HEK293 (cell line): ENCODE measurements at regions not wholly inside any gene's neighbourhood (a gene's known extent, or its start where the extent isn't known, plus 50 kb on each side); places are given as distances from the start of the nearest gene placed in this dataset.
A peak's percentile ranks its signal among the peaks of the same experiment; 100 is the strongest.

Experiments used
- CTCF ChIA-PET: fragments of 350-600 bp; formaldehyde crosslinking; extraction: SDS; loops from one replicate; lab custom pipeline; 2021; ENCODE audit warnings: antibody characterized with exemption; lab: Yijun Ruan, JAX
- POLR2A ChIA-PET: fragments of 300-600 bp; formaldehyde crosslinking; extraction: SDS; loops from one replicate; lab custom pipeline; 2020; ENCODE audit warnings: antibody characterized with exemption, inconsistent platforms; lab: Yijun Ruan, JAX
- H3K27ac ChIP-seq: fragments of 200-500 bp; sonication (Bioruptor generic); 2 replicates; pipeline ENCODE4 v1.5.1; 2014; ENCODE audit warnings: low read depth, low read length, control low read depth, inconsistent platforms; ENCODE audit errors: extremely low read depth
- H3K36me3 ChIP-seq, 2 experiments: fragments of 200-500 bp in 1 of 2; sonication (Bioruptor generic) in 1 of 2; 1 replicate in 1 of 2; 2 replicates in 1 of 2; pipeline ENCODE4 v1.5.1; 2014 to 2017; ENCODE audit warnings: inconsistent platforms in 2 of 2, low read length in 2 of 2; ENCODE audit not compliant: control insufficient read depth in 2 of 2, insufficient read depth in 1 of 2
- H3K4me1 ChIP-seq: fragments of 200-500 bp; sonication (Bioruptor generic); 2 replicates; pipeline ENCODE4 v1.5.1; 2014; ENCODE audit warnings: mild to moderate bottlenecking, low read length, inconsistent platforms; ENCODE audit not compliant: control insufficient read depth, insufficient read depth
- H3K4me3 ChIP-seq: 2 replicates; pipeline ENCODE4 v1.5.1; 2011; ENCODE audit warnings: low read depth, mild to moderate bottlenecking, control low read depth, low read length, moderate library complexity
- H3K9me3 ChIP-seq: fragments of 200-500 bp; sonication (Bioruptor generic); 2 replicates; pipeline ENCODE4 v1.5.1; 2014; ENCODE audit warnings: low read depth, low read length, inconsistent platforms; ENCODE audit not compliant: control insufficient read depth, insufficient read depth
- BCL11A ChIP-seq: fragments of 450-650 bp; formaldehyde crosslinking; IDR thresholded peaks from 2 replicates; pipeline ENCODE4 v1.5.1; 2016; ENCODE audit warnings: low read depth, missing biosample characterization, missing genetic modification characterization
- MEIS1 ChIP-seq: sonication (generic); formaldehyde crosslinking; IDR thresholded peaks from 2 replicates; pipeline ENCODE4 v1.8.1; 2022; ENCODE audit warnings: missing genetic modification reagents, mild to moderate bottlenecking, borderline replicate concordance
- PRDM1 ChIP-seq: fragments of 450-650 bp; formaldehyde crosslinking; IDR thresholded peaks from 2 replicates; pipeline ENCODE4; 2016; ENCODE audit warnings: missing biosample characterization, missing genetic modification characterization
- REPIN1 ChIP-seq: fragments of 450-650 bp; formaldehyde crosslinking; IDR thresholded peaks from 2 replicates; pipeline ENCODE4 v1.5.1; 2017; ENCODE audit warnings: missing biosample characterization, missing genetic modification characterization, low read depth
- SALL2 ChIP-seq: fragments of 450-650 bp; formaldehyde crosslinking; IDR thresholded peaks from 2 replicates; pipeline ENCODE4 v1.5.0; 2017; ENCODE audit warnings: missing biosample characterization, mild to moderate bottlenecking, missing genetic modification characterization, borderline replicate concordance
- TRIM28 ChIP-seq: IDR thresholded peaks from 2 replicates; pipeline ENCODE4 v1.6.1; 2011; ENCODE audit warnings: low read length, control low read depth, borderline replicate concordance
- ZFHX2 ChIP-seq: fragments of 450-650 bp; formaldehyde crosslinking; conservative IDR thresholded peaks from 2 replicates; pipeline ENCODE4 v1.5.1; 2016; ENCODE audit warnings: missing biosample characterization, missing genetic modification characterization
- ZIC2 ChIP-seq: fragments of 450-650 bp; formaldehyde crosslinking; IDR thresholded peaks from 2 replicates; pipeline ENCODE4 v1.5.1; 2016; ENCODE audit warnings: missing biosample characterization, missing genetic modification characterization
- ZNF132 ChIP-seq: fragments of 450-650 bp; formaldehyde crosslinking; IDR thresholded peaks from 2 replicates; pipeline ENCODE4 v1.5.1; 2017; ENCODE audit warnings: missing biosample characterization, missing genetic modification characterization, borderline replicate concordance
- ZNF2 ChIP-seq: fragments of 450-650 bp; formaldehyde crosslinking; IDR thresholded peaks from 2 replicates; pipeline ENCODE4 v1.5.1; 2016; ENCODE audit warnings: missing biosample characterization, missing genetic modification characterization
- ZNF23 ChIP-seq: fragments of 450-650 bp; formaldehyde crosslinking; IDR thresholded peaks from 2 replicates; pipeline ENCODE4 v1.5.1; 2016; ENCODE audit warnings: missing biosample characterization, missing genetic modification characterization, borderline replicate concordance
- ZNF416 ChIP-seq: fragments of 450-650 bp; formaldehyde crosslinking; IDR thresholded peaks from 2 replicates; pipeline ENCODE4 v1.5.1; 2016; ENCODE audit warnings: missing biosample characterization, missing genetic modification characterization
- ZNF596 ChIP-seq: fragments of 450-650 bp; IDR thresholded peaks from 2 replicates; pipeline ENCODE4 v1.5.0; 2018; ENCODE audit warnings: missing biosample characterization, mild to moderate bottlenecking, missing genetic modification characterization, moderate library complexity
- ZNF654 ChIP-seq: fragments of 450-650 bp; formaldehyde crosslinking; IDR thresholded peaks from 2 replicates; pipeline ENCODE4 v1.5.1; 2016; ENCODE audit warnings: low read depth, missing biosample characterization, missing genetic modification characterization
- ZNF664 ChIP-seq: fragments of 450-650 bp; formaldehyde crosslinking; IDR thresholded peaks from 2 replicates; pipeline ENCODE4 v1.5.1; 2016; ENCODE audit warnings: missing biosample characterization, missing genetic modification characterization
- TF ChIP-seq, protein P1 (sequence below): fragments of 450-650 bp; formaldehyde crosslinking; IDR thresholded peaks from 2 replicates; pipeline ENCODE4 v1.5.1; 2016; ENCODE audit warnings: missing biosample characterization, missing genetic modification characterization, borderline replicate concordance
- TF ChIP-seq, protein P2 (sequence below): fragments of 450-650 bp; formaldehyde crosslinking; IDR thresholded peaks from 2 replicates; pipeline ENCODE4 v1.5.1; 2016; ENCODE audit warnings: missing biosample characterization, missing genetic modification characterization

DNA sequence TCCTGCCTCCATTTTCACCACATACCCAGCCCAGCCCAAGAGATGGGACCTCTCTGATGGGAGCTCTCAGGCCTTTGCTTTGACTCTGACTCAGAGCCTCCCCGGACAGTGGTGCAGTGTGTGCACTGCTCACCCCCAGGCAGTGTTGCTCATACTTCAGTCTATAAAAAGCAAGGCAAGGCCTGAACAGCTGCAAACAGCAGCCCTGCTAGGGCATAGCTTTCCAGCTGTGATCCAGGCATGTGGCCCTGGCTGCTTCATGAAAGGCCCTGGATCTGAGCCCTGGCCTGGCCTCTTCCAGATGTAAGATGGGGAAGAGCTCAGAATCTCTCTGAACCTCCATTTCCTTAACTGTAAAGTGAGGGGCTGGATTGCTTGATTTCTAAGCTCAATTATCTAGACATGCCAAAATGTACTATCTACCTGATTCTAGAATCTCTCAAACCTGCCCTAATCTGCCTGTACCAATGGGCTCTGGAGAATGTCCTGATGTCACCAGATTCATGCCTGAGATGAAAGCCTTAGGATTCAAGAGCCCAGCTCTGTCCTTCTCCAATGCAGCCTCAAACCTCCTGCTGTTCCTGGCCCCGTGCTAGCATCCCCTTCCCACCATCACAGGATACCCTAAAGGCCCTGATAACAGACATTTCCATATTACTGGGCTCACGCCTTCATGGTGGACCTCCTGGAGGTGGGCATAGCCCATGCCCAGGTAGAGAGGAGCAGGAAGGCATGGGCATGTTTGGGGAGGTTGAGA, 206.9 kb downstream of the ARL4C start:
- TF ChIP-seq ZNF416 (tag by site-specific recombination) = no peak
- peak; percentile 48; the same call in 1 of the 2 replicates for TF ChIP-seq ZIC2
- no peak overlapping the region for H3K27ac ChIP-seq
- no peak overlapping the region for H3K4me3 ChIP-seq
- H3K36me3 ChIP-seq = no peaks in the 10 kb centered on the region
- H3K9me3 ChIP-seq = no peaks in the 10 kb centered on the region
- POLR2A ChIA-PET = no interaction called here
- no peaks in the 10 kb centered on the region for H3K4me1 ChIP-seq
- CTCF ChIA-PET = interaction anchor here (0.6 to 4.2 kb wide), 12 partner anchors 13 to 1421 kb away, joined by 3 to 25 read pairs (median 6); partner anchors contain the start of gene ARL4C

DNA sequence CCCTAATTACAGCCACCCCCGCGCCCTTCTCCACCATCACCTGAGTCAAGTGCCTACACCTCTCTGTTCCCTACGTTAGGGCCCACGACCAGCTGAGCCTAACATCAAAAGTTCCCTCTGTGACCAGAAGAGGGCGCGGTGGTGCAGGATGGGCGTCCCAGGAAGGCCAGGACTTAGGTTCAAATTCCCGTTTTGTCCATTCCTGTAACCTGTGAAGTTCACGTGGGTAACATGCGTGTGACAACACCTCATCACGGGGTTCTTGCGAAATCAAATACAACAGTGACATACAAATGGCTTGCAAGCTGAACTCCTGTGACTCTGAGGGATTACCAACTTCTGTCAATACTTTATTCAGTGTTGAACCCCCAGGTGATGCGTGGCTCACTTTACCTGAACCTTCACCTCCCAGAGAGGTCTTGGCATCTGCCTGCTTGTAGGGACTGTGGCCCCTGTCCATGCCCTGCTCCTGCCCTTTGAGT, 207.9 kb downstream of the ARL4C start:
- POLR2A ChIA-PET = no interaction called here
- CTCF ChIA-PET = interaction anchor here (0.6 to 4.2 kb wide), 28 partner anchors 8 to 1130 kb away, joined by 3 to 25 read pairs (median 4); partner anchors contain the start of gene ARL4C
- H3K36me3 ChIP-seq = no peaks in the 10 kb centered on the region
- no peak overlapping the region for H3K27ac ChIP-seq
- TF ChIP-seq ZNF596 (tag by site-specific recombination) (no peak), ZNF23 (tag by site-specific recombination) (no peak), PRDM1 (tag by site-specific recombination) (no peak), TRIM28 (0 out of 2 replicates have a peak, but pooled peaks have one; percentile 16), BCL11A (tag by site-specific recombination) (no peak), ZNF2 (peak; percentile 75; the same call in 1 of the 2 replicates), SALL2 (tag by site-specific recombination) (no peak), ZNF132 (tag by site-specific recombination) (no peak), ZFHX2 (tag by site-specific recombination) (no peak), ZNF664 (tag by site-specific recombination) (no peak), ZNF654 (peak; percentile 49), MEIS1 (no peak), ZIC2 (no peak), REPIN1 (tag by site-specific recombination) (no peak)
- TF ChIP-seq, protein P1, sequence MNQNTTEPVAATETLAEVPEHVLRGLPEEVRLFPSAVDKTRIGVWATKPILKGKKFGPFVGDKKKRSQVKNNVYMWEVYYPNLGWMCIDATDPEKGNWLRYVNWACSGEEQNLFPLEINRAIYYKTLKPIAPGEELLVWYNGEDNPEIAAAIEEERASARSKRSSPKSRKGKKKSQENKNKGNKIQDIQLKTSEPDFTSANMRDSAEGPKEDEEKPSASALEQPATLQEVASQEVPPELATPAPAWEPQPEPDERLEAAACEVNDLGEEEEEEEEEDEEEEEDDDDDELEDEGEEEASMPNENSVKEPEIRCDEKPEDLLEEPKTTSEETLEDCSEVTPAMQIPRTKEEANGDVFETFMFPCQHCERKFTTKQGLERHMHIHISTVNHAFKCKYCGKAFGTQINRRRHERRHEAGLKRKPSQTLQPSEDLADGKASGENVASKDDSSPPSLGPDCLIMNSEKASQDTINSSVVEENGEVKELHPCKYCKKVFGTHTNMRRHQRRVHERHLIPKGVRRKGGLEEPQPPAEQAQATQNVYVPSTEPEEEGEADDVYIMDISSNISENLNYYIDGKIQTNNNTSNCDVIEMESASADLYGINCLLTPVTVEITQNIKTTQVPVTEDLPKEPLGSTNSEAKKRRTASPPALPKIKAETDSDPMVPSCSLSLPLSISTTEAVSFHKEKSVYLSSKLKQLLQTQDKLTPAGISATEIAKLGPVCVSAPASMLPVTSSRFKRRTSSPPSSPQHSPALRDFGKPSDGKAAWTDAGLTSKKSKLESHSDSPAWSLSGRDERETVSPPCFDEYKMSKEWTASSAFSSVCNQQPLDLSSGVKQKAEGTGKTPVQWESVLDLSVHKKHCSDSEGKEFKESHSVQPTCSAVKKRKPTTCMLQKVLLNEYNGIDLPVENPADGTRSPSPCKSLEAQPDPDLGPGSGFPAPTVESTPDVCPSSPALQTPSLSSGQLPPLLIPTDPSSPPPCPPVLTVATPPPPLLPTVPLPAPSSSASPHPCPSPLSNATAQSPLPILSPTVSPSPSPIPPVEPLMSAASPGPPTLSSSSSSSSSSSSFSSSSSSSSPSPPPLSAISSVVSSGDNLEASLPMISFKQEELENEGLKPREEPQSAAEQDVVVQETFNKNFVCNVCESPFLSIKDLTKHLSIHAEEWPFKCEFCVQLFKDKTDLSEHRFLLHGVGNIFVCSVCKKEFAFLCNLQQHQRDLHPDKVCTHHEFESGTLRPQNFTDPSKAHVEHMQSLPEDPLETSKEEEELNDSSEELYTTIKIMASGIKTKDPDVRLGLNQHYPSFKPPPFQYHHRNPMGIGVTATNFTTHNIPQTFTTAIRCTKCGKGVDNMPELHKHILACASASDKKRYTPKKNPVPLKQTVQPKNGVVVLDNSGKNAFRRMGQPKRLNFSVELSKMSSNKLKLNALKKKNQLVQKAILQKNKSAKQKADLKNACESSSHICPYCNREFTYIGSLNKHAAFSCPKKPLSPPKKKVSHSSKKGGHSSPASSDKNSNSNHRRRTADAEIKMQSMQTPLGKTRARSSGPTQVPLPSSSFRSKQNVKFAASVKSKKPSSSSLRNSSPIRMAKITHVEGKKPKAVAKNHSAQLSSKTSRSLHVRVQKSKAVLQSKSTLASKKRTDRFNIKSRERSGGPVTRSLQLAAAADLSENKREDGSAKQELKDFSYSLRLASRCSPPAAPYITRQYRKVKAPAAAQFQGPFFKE (tag by site-specific recombination) = no peak
- TF ChIP-seq, protein P2, sequence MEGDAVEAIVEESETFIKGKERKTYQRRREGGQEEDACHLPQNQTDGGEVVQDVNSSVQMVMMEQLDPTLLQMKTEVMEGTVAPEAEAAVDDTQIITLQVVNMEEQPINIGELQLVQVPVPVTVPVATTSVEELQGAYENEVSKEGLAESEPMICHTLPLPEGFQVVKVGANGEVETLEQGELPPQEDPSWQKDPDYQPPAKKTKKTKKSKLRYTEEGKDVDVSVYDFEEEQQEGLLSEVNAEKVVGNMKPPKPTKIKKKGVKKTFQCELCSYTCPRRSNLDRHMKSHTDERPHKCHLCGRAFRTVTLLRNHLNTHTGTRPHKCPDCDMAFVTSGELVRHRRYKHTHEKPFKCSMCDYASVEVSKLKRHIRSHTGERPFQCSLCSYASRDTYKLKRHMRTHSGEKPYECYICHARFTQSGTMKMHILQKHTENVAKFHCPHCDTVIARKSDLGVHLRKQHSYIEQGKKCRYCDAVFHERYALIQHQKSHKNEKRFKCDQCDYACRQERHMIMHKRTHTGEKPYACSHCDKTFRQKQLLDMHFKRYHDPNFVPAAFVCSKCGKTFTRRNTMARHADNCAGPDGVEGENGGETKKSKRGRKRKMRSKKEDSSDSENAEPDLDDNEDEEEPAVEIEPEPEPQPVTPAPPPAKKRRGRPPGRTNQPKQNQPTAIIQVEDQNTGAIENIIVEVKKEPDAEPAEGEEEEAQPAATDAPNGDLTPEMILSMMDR = peak; percentile 69
- H3K9me3 ChIP-seq = no peaks in the 10 kb centered on the region
- no peaks in the 10 kb centered on the region for H3K4me1 ChIP-seq
- no peak overlapping the region for H3K4me3 ChIP-seq
